Mucosa of rectum (tissue), 2 donors: ENCODE measurements at regions not wholly inside any gene's neighbourhood (a gene's known extent, or its start where the extent isn't known, plus 50 kb on each side); places are given as distances from the start of the nearest gene placed in this dataset.
"Not testable (repeated sequence)": the region's sequence is repeated elsewhere in the genome, so short reads cannot be mapped to it uniquely, and the experiment has no call there.

Experiments
- H3K27ac ChIP-seq, 2 donors: one replicate each; pipeline ENCODE4 v1.7.0; 2013; ENCODE audit warnings: inconsistent platforms in 2 of 2, low read depth in 2 of 2, low read length in 2 of 2
- H3K27me3 ChIP-seq, 2 donors: one replicate each; pipeline ENCODE4 v1.7.0; 2013; ENCODE audit warnings: low read length in 2 of 2; ENCODE audit not compliant: control insufficient read depth in 2 of 2, insufficient read depth in 2 of 2
- H3K36me3 ChIP-seq, 2 donors: one replicate each; pipeline ENCODE4 v1.7.0; 2013; ENCODE audit warnings: low read length in 2 of 2; ENCODE audit not compliant: control insufficient read depth in 2 of 2, insufficient read depth in 2 of 2
- H3K4me1 ChIP-seq, 2 donors: one replicate each; pipeline ENCODE4 v1.7.0; 2013; ENCODE audit warnings: low read length in 2 of 2, mild to moderate bottlenecking in 1 of 2; ENCODE audit not compliant: control insufficient read depth in 2 of 2, insufficient read depth in 2 of 2
- H3K4me3 ChIP-seq, 2 donors: one replicate each; pipeline ENCODE4 v1.7.0; 2013; ENCODE audit warnings: low read length in 2 of 2
- H3K9ac ChIP-seq, 2 donors: one replicate each; pipeline ENCODE4 v1.7.0; 2013; ENCODE audit warnings: low read length in 2 of 2, low read depth in 1 of 2, mild to moderate bottlenecking in 1 of 2
- H3K9me3 ChIP-seq, 2 donors: one replicate each; pipeline ENCODE4 v1.7.0; 2013; ENCODE audit warnings: low read length in 2 of 2; ENCODE audit not compliant: control insufficient read depth in 2 of 2
- donor health status: healthy.
- donor health status: Normal muscosa, but diverticular disease.

DNA sequence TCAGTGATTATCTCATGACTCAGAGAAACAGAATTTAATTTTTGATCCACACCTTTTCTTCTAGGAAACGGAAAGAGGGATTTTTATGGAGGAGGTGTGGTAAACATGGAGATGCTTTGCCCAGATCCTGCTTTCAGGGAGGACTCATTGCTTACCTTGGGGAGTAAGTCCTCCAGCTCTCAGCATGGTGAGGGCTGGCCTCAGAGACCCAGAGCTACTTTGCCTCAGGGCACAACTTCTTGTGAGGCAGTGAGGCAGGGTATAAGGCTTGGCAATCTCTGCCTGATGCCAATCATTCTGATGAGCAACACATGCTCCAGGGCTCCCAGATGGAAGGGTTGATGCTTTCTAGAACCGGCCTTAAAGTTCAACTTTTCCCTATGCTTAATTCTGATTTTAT, 189.9 kb upstream of the DCC start:
- Histone ChIP-seq H3K4me1 (no peaks in the 10 kb centered on the region), H3K4me3 (no peak overlapping the region), H3K9me3 (peaks cover 0 to 1% of the 10 kb centered on the region in 2 donors), H3K36me3 (no peaks in the 10 kb centered on the region), H3K9ac (no peak overlapping the region), H3K27ac (no peak overlapping the region), H3K27me3 (no peaks in the 10 kb centered on the region)

DNA sequence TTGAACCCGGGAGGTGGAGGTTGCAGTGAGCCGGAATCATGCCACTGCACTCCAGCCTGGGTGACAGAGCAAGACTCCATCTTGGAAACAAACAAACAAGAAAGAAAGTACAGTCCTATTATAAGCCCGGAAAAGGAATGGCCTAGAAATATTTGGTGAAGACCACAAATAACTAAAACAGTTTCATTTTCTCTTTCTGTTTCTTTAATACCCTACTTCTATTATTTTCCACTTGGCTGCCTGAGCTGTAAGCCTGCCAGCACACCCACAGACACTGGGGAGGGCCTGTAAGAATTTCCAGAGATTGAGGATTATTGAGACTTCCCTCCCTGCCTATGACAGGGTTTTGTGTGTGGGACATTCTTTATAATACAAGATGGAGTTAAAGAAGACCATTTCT, 188.0 kb upstream of the DCC start:
- H3K4me3 ChIP-seq: no peak overlapping the region
- no peaks in the 10 kb centered on the region for H3K4me1 ChIP-seq
- no peaks in the 10 kb centered on the region for H3K9me3 ChIP-seq
- H3K9ac ChIP-seq: no peak overlapping the region
- no peak overlapping the region for H3K27ac ChIP-seq
- no peaks in the 10 kb centered on the region for H3K36me3 ChIP-seq
- no peaks in the 10 kb centered on the region for H3K27me3 ChIP-seq

DNA sequence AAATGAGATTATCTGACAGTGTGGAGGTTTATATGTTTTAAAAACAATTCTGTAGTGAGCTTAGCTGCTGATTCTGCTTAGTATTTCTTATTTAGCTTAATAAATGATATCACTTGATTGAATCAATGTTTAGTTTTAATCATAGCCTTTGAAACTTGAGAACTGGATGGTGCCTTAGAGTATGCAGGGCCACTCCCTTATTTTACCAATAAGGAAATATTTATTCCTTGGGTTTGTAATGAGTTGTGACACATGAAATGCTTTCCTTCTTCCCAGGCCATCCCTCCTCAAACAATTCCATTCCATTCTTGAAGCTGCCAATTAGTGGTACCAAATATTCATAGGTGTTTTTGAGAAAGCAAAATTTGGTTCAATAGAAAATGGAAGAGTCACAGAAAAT, 183.8 kb upstream of the DCC start:
- Histone ChIP-seq H3K9me3 (no peaks in the 10 kb centered on the region), H3K4me3 (no peak overlapping the region), H3K36me3 (no peaks in the 10 kb centered on the region), H3K4me1 (no peaks in the 10 kb centered on the region), H3K9ac (no peak overlapping the region), H3K27me3 (no peaks in the 10 kb centered on the region), H3K27ac (no peak overlapping the region)

DNA sequence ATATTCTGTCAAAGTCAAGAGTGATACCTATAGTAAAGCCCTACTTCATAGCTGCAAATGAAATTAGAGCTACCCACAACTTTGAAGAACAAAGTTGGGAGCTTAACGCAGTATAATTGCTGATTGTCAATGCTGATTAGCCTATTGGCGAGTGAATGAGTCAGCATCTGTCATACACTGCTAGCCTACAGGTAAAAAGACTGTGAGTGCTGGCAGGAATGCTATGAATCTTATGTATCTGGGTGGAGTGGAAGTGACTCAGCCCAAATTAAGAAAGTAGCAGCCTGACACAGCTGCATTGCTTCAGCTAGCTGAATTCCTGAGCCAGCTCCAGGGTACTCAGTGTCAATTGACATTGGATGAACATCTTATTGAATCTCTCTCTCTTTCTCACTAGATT, 179.4 kb upstream of the DCC start:
- H3K4me3 ChIP-seq: no peak overlapping the region
- H3K27me3 ChIP-seq: no peaks in the 10 kb centered on the region
- no peak overlapping the region for H3K9ac ChIP-seq
- H3K27ac ChIP-seq: no peak overlapping the region
- H3K9me3 ChIP-seq: no peaks in the 10 kb centered on the region
- H3K4me1 ChIP-seq: no peaks in the 10 kb centered on the region
- no peaks in the 10 kb centered on the region for H3K36me3 ChIP-seq

DNA sequence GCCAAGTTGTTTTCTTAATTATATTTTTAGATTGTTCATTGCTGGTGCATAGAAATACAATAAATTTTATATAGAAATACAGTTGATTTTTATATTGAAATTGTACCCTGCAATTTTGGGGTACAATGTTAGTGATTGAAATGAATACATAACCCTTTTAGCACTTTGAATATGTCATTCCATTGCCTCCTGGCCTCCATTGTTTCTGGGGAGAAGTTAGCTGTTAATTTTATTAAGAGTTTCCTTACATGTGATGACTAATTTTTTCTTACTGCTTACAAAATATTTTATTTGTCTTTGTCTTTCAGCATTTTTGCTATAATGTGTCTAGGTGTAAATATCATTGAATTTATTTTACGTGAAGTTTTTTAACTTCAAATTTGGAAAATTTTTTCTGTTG, 176.5 kb upstream of the DCC start:
- H3K36me3 ChIP-seq: no peaks in the 10 kb centered on the region
- no peaks in the 10 kb centered on the region for H3K9me3 ChIP-seq
- no peaks in the 10 kb centered on the region for H3K4me1 ChIP-seq
- no peak overlapping the region for H3K27ac ChIP-seq
- no peaks in the 10 kb centered on the region for H3K27me3 ChIP-seq
- no peak overlapping the region for H3K4me3 ChIP-seq
- no peak overlapping the region for H3K9ac ChIP-seq

DNA sequence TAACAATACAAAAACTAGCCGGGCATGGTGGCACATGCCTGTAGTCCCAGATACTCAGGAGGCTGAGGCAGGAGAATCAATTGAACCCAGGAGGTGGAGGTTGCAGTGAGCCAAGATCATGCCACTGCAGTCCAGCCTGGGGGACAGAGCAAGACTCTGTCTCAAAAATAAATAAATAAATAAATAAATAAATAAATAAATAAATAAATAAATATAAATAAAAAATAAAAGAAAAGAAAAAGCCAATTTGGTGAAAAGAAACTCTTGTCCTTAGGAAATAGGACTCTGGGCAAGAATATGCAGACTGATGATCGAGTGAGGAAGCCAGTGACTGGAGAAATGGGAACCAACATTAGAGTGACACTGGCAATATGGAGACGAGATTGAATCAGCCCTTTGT, 171.9 kb upstream of the DCC start:
- H3K4me1 ChIP-seq, H3K4me3 ChIP-seq, H3K9me3 ChIP-seq, H3K9ac ChIP-seq, H3K27me3 ChIP-seq, H3K27ac ChIP-seq, H3K36me3 ChIP-seq: not testable (repeated sequence)

DNA sequence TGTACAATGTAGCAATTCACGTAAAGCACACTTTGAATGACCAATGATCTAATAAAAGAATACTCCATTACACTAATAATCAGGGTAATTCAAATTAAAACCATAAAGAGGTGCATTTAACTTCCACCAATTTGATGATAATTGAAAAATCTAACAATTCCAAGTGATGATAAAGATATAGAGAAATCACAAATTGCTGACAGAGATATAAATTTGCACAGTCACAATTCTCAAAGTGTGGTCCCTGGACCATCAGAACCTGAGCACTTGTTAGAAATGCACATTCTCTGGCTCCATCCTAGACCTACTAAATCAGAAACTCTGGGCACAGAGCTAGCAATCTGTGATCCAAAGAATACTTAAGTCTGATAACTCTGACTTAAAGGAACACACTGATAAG, 165.8 kb upstream of the DCC start:
- H3K36me3 ChIP-seq: no peaks in the 10 kb centered on the region
- no peak overlapping the region for H3K27ac ChIP-seq
- H3K4me1 ChIP-seq: no peaks in the 10 kb centered on the region
- no peaks in the 10 kb centered on the region for H3K27me3 ChIP-seq
- no peak overlapping the region for H3K4me3 ChIP-seq
- H3K9me3 ChIP-seq: no peaks in the 10 kb centered on the region
- H3K9ac ChIP-seq: no peak overlapping the region

DNA sequence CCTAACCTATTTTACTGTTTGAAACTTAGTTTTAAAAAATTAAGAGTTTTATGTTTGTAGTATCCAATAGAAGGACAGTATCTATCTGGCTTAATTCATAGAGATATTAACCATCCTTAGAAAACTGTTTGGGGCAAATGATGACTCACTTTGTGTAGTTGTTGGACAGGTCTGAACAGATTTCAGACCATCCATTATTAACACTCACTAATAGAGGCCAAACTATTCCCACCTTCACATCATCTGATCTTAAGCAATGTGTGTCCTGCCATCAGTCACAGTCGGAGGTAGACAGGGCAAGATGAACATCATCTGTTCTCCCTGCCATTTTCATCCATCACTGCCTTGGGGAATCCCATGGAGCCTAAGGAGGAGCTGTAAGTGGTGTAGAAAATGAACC, 164.6 kb upstream of the DCC start:
- Histone ChIP-seq H3K27me3 (no peaks in the 10 kb centered on the region), H3K4me3 (no peak overlapping the region), H3K9ac (no peak overlapping the region), H3K36me3 (no peaks in the 10 kb centered on the region), H3K27ac (no peak overlapping the region), H3K4me1 (no peaks in the 10 kb centered on the region), H3K9me3 (no peaks in the 10 kb centered on the region)

DNA sequence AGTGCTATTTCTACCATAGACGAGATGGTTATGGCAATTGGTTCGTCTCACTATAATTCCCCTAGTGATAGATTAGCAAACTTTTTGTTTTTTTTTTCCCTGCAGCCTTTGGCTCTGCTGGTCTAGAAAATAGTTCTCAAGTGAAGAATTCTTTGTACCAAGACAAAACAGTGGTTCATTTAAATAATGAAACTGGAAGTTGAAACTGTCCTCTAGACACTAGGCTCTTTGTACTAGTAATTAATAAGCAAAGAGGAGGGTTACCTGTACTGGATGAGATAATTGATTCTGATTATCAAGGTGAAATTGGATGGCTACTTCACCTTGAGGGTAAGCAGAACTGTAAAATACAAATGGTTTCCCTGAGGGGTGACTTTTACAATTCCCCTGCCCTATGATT, 156.9 kb upstream of the DCC start:
- no peaks in the 10 kb centered on the region for H3K9me3 ChIP-seq
- H3K27me3 ChIP-seq: no peaks in the 10 kb centered on the region
- no peak overlapping the region for H3K4me3 ChIP-seq
- H3K36me3 ChIP-seq: no peaks in the 10 kb centered on the region
- no peak overlapping the region for H3K27ac ChIP-seq
- no peak overlapping the region for H3K9ac ChIP-seq
- no peaks in the 10 kb centered on the region for H3K4me1 ChIP-seq

DNA sequence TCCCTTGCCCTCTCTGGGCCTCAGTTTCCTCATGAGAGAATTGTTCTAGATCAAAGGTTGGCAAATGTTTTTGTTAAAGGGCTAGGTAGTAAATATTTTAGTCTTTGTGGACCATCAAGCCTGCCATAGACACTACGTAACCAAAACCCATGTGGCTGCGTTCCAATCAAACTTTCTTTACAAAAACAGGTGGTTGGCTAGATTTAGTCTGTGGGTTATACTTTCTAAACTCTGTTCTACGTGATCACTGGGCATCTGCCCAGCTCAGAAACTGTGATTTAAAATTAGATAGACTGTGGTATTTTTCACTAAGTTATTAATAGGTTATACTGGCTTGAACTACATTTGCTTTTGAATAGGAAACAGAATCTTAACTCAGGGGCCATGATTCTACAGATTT, 149.8 kb upstream of the DCC start:
- no peaks in the 10 kb centered on the region for H3K36me3 ChIP-seq
- no peaks in the 10 kb centered on the region for H3K27me3 ChIP-seq
- H3K4me1 ChIP-seq: no peaks in the 10 kb centered on the region
- H3K9ac ChIP-seq: no peak overlapping the region
- H3K4me3 ChIP-seq: no peak overlapping the region
- no peak overlapping the region for H3K27ac ChIP-seq
- H3K9me3 ChIP-seq: no peaks in the 10 kb centered on the region

DNA sequence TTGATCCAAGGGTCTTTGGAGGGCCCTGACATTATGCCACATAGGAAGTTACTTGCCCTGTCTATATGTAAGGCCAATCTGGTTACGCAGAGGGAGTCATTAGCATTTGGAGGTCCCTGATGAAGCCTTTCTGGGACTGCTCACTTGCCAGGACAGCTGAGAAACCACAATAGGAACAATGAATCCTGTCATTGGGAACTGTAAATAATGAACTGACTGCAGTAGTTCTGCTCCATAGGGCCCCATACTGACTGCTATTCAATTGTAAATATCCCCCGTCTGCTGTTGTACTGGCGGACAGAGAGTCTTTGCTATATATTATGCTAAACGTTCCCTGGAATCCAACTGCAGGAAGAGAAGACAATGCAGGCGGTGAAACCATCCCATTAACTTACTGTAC, 149.4 kb upstream of the DCC start:
- Histone ChIP-seq H3K9me3 (no peaks in the 10 kb centered on the region), H3K9ac (no peak overlapping the region), H3K36me3 (no peaks in the 10 kb centered on the region), H3K4me3 (no peak overlapping the region), H3K27ac (no peak overlapping the region), H3K4me1 (no peaks in the 10 kb centered on the region), H3K27me3 (no peaks in the 10 kb centered on the region)
